ENCODE measurements at regions not wholly inside any gene's neighbourhood (a gene's known extent, or its start where the extent isn't known, plus 50 kb on each side); places are given as distances from the start of the nearest gene placed in this dataset.

DNA sequence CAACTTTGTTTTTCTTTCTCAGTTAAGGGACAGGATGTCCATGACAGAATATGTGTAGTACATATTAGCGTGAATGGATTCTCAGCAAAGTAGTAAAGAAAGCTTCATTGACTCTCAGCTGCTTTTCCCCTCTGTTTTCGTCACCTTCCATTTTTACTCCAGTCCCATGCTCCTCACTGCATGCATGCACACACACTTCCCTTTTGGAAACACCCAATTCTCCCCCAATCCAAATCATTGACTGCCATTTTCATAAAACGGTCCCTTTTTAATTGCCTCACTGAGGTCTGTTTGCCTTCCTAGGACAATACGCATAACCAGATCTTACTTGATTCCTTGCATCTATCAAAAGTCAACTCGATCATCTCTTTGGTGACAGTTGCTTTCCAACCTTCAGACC is 287.5 kb upstream of the PARD3B start:
- no peak for TF ChIP-seq POLR2A (IDR thresholded peaks at IDR 0.05)
- TF ChIP-seq, protein P1, sequence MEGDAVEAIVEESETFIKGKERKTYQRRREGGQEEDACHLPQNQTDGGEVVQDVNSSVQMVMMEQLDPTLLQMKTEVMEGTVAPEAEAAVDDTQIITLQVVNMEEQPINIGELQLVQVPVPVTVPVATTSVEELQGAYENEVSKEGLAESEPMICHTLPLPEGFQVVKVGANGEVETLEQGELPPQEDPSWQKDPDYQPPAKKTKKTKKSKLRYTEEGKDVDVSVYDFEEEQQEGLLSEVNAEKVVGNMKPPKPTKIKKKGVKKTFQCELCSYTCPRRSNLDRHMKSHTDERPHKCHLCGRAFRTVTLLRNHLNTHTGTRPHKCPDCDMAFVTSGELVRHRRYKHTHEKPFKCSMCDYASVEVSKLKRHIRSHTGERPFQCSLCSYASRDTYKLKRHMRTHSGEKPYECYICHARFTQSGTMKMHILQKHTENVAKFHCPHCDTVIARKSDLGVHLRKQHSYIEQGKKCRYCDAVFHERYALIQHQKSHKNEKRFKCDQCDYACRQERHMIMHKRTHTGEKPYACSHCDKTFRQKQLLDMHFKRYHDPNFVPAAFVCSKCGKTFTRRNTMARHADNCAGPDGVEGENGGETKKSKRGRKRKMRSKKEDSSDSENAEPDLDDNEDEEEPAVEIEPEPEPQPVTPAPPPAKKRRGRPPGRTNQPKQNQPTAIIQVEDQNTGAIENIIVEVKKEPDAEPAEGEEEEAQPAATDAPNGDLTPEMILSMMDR (IDR thresholded peaks at IDR 0.05 in 4 of 5, conservative IDR thresholded peaks at IDR 0.05 in 1 of 5) = no peak
- no peak for DNase-seq
- intact Hi-C loops (cut with DNase I; ENCODE audit: low total_unique reads) (no loop called here), in situ Hi-C loops (cut with MboI; ENCODE audit: low sequenced_read_pairs in 4 of 4) (no loop called here)
- no peak overlapping the region for H3K27ac ChIP-seq
- H3K27me3 ChIP-seq = peaks cover 0 to 2% (median 0%) of the 10 kb centered on the region in 3 donors
- ATAC-seq = no peak
- no peak overlapping the region for H3K4me3 ChIP-seq
- no peaks in the 10 kb centered on the region for H3K9me3 ChIP-seq
- peaks cover 5 to 10% of the 10 kb centered on the region in 2 donors for H3K4me1 ChIP-seq
- H3K36me3 ChIP-seq = no peaks in the 10 kb centered on the region

- Histone ChIP-seq H3K36me3 (no peaks in the 10 kb centered on the region), H3K27ac (no peak overlapping the region), H3K27me3 (no peaks in the 10 kb centered on the region), H3K4me1 (peaks cover 5 to 10% of the 10 kb centered on the region in 2 donors), H3K9me3 (no peaks in the 10 kb centered on the region), H3K4me3 (no peak overlapping the region)
- DNase-seq = no peak
- no peak for ATAC-seq
- in situ Hi-C loops (cut with MboI; ENCODE audit: low sequenced_read_pairs in 4 of 4) (no loop called here), intact Hi-C loops (cut with DNase I; ENCODE audit: low total_unique reads) (no loop called here)
- TF ChIP-seq POLR2A (IDR thresholded peaks at IDR 0.05) = no peak
- TF ChIP-seq, protein P1 (IDR thresholded peaks at IDR 0.05 in 4 of 5, conservative IDR thresholded peaks at IDR 0.05 in 1 of 5) = no peak
These were observed 286.4 kb upstream of the PARD3B start for GRCh38 chr2:204258890-204259289.

- H3K4me3 ChIP-seq = no peak overlapping the region
- no peak overlapping the region for H3K27ac ChIP-seq
- TF ChIP-seq POLR2A (IDR thresholded peaks at IDR 0.05) = no peak
- TF ChIP-seq, protein P1 (IDR thresholded peaks at IDR 0.05 in 4 of 5, conservative IDR thresholded peaks at IDR 0.05 in 1 of 5) = peak; percentile 43 to 75 (median 58)
- intact Hi-C loops (cut with DNase I; ENCODE audit: low total_unique reads) = loop anchor here (5.0 to 10.0 kb wide), 2 partner anchors 432 to 1424 kb away; partner anchors contain the start of gene NRP2
- in situ Hi-C loops (cut with MboI; ENCODE audit: low sequenced_read_pairs in 4 of 4) = no loop called here
- DNase-seq (peak; percentile 5 to 35), ATAC-seq (peak; percentile 41 to 66)
- H3K27me3 ChIP-seq = no peaks in the 10 kb centered on the region
- no peaks in the 10 kb centered on the region for H3K9me3 ChIP-seq
- no peaks in the 10 kb centered on the region for H3K36me3 ChIP-seq
- peaks cover 5 to 10% of the 10 kb centered on the region in 2 donors for H3K4me1 ChIP-seq
These were observed 285.0 kb upstream of the PARD3B start for GRCh38 chr2:204260162-204260877.

GRCh38 chr2:204260901-204261300 is 284.4 kb upstream of the PARD3B start:
- in situ Hi-C loops (cut with MboI; ENCODE audit: low sequenced_read_pairs in 4 of 4) = no loop called here
- no peak overlapping the region for H3K27ac ChIP-seq

More at GRCh38 chr2:204260901-204261300, 284.4 kb upstream of the PARD3B start:
- H3K9me3 ChIP-seq = no peaks in the 10 kb centered on the region
- no peaks in the 10 kb centered on the region for H3K36me3 ChIP-seq
- H3K27me3 ChIP-seq = no peaks in the 10 kb centered on the region
- DNase-seq (no peak), ATAC-seq (no peak)
- TF ChIP-seq, protein P1 (IDR thresholded peaks at IDR 0.05 in 4 of 5, conservative IDR thresholded peaks at IDR 0.05 in 1 of 5) = no peak
- TF ChIP-seq POLR2A (IDR thresholded peaks at IDR 0.05) = no peak
- H3K4me3 ChIP-seq = no peak overlapping the region
- intact Hi-C loops (cut with DNase I; ENCODE audit: low total_unique reads) = loop anchor here (5.0 to 10.0 kb wide), 2 partner anchors 431 to 1424 kb away; partner anchors contain the start of gene NRP2
- H3K4me1 ChIP-seq = peaks cover 5 to 10% of the 10 kb centered on the region in 2 donors
